ENCODE measurements at regions not wholly inside any gene's neighbourhood (a gene's known extent, or its start where the extent isn't known, plus 50 kb on each side); places are given as distances from the start of the nearest gene placed in this dataset.

DNA sequence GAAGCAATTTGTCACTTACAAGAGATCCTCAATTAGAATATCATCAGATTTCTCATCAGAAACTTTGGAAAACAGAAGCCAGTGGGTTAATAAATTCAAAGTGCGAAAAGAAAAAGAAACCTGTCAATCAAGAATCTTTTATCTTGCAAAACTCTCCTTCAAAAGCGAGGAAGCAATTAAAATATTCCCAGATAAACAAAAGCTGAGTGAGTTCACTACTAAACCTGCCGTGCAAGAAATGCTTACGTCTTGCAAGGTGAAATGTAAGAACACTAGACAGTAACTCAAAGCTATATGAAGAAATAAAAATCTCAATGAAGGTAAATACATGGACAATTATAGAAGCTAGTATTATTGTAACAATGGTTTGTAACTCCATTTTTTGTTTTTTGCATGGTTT is 62.8 kb upstream of the IL33 start:
- no peak for TF ChIP-seq POLR2A (IDR thresholded peaks at IDR 0.05)
- TF ChIP-seq, protein P1, sequence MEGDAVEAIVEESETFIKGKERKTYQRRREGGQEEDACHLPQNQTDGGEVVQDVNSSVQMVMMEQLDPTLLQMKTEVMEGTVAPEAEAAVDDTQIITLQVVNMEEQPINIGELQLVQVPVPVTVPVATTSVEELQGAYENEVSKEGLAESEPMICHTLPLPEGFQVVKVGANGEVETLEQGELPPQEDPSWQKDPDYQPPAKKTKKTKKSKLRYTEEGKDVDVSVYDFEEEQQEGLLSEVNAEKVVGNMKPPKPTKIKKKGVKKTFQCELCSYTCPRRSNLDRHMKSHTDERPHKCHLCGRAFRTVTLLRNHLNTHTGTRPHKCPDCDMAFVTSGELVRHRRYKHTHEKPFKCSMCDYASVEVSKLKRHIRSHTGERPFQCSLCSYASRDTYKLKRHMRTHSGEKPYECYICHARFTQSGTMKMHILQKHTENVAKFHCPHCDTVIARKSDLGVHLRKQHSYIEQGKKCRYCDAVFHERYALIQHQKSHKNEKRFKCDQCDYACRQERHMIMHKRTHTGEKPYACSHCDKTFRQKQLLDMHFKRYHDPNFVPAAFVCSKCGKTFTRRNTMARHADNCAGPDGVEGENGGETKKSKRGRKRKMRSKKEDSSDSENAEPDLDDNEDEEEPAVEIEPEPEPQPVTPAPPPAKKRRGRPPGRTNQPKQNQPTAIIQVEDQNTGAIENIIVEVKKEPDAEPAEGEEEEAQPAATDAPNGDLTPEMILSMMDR (IDR thresholded peaks at IDR 0.05): no peak
